IMR-90 (cell line): ENCODE measurements at regions not wholly inside any gene's neighbourhood (a gene's known extent, or its start where the extent isn't known, plus 50 kb on each side); places are given as distances from the start of the nearest gene placed in this dataset.

Source experiments
- ATAC-seq: fragments of 200-7000 bp; cut with Tn5 transposase; 2 replicates; pipeline ENCODE4 v1.9.1; 2020; ENCODE audit warnings: low read depth, mild to moderate bottlenecking, moderate library complexity
- BruUV-seq: library from RNA; stranded (reverse); fragments of 400-500 nt; replicated peaks from 2 replicates; lab custom pipeline; 2021; lab: Mats Ljungman, UMichigan
- CTCF ChIA-PET: fragments of 300-600 bp; formaldehyde crosslinking; extraction: SDS; loops from one replicate; lab custom pipeline; 2021; ENCODE audit warnings: antibody characterized with exemption; lab: Yijun Ruan, JAX
- POLR2A ChIA-PET: fragments of 300-600 bp; sonication (Branson Sonifier 250); formaldehyde crosslinking; loops from one replicate; lab custom pipeline; 2022; ENCODE audit warnings: antibody characterized with exemption; ENCODE audit not compliant: unreplicated experiment; lab: Charles Lee
- DNase-seq: peaks from one replicate; pipeline ENCODE4 v3.0.0; 2013
- H2AFZ ChIP-seq: replicated peaks from 2 replicates; pipeline ENCODE3; 2013; ENCODE audit warnings: low read length, mild to moderate bottlenecking; ENCODE audit not compliant: poor library complexity
- H2AK5ac ChIP-seq: 2 replicates; pipeline ENCODE4 v1.6.1; 2013; ENCODE audit warnings: low read depth, low read length, inconsistent platforms
- H2AK9ac ChIP-seq: replicated peaks from 2 replicates; pipeline ENCODE3; 2013; ENCODE audit warnings: mild to moderate bottlenecking, low read depth, low read length, moderate library complexity; ENCODE audit not compliant: poor library complexity
- H2BK120ac ChIP-seq: 2 replicates; pipeline ENCODE4 v1.6.1; 2013; ENCODE audit warnings: low read depth, low read length, inconsistent platforms
- H2BK15ac ChIP-seq: 3 replicates; pipeline ENCODE4 v1.6.1; 2013; ENCODE audit warnings: low read depth, low read length, inconsistent platforms
- H2BK20ac ChIP-seq: 2 replicates; pipeline ENCODE4 v1.6.1; 2013; ENCODE audit warnings: low read depth, mild to moderate bottlenecking, inconsistent platforms, low read length, moderate library complexity
- H2BK5ac ChIP-seq: 2 replicates; pipeline ENCODE4 v1.6.1; 2013; ENCODE audit warnings: mild to moderate bottlenecking, low read depth, low read length, inconsistent platforms; ENCODE audit not compliant: poor library complexity, severe bottlenecking
- H3K14ac ChIP-seq: replicated peaks from 2 replicates; pipeline ENCODE4 v1.6.1; 2013; ENCODE audit warnings: low read depth, low read length, inconsistent platforms
- H3K18ac ChIP-seq: 2 replicates; pipeline ENCODE4 v1.6.1; 2013; ENCODE audit warnings: low read depth, low read length, control low read depth
- H3K23ac ChIP-seq: 2 replicates; pipeline ENCODE4 v1.6.1; 2013; ENCODE audit warnings: low read depth, low read length, inconsistent platforms
- H3K27ac ChIP-seq: 2 replicates; pipeline ENCODE4 v1.5.1; 2013; ENCODE audit warnings: mild to moderate bottlenecking, control low read depth, low read length; ENCODE audit not compliant: insufficient read depth
- H3K27me3 ChIP-seq: 2 replicates; pipeline ENCODE4 v1.6.1; 2013; ENCODE audit warnings: low read length; ENCODE audit not compliant: control insufficient read depth, insufficient read depth
- H3K36me3 ChIP-seq: 2 replicates; pipeline ENCODE4 v1.6.1; 2013; ENCODE audit warnings: low read length, mixed read lengths; ENCODE audit not compliant: control insufficient read depth, insufficient read depth
- H3K4ac ChIP-seq: 2 replicates; pipeline ENCODE4 v1.6.1; 2013; ENCODE audit warnings: low read depth, low read length, inconsistent platforms
- H3K4me1 ChIP-seq: 2 replicates; pipeline ENCODE4 v1.6.1; 2013; ENCODE audit warnings: low read length, mixed read lengths; ENCODE audit not compliant: control insufficient read depth, insufficient read depth
- H3K4me2 ChIP-seq: 2 replicates; pipeline ENCODE4 v1.6.1; 2013; ENCODE audit warnings: low read depth, mild to moderate bottlenecking, control low read depth, low read length, moderate library complexity
- H3K4me3 ChIP-seq: 2 replicates; pipeline ENCODE4 v1.5.1; 2013; ENCODE audit warnings: low read depth, mild to moderate bottlenecking, control low read depth, low read length, moderate library complexity; ENCODE audit not compliant: insufficient read depth
- H3K56ac ChIP-seq: 2 replicates; pipeline ENCODE4 v1.6.1; 2013; ENCODE audit warnings: low read length, inconsistent platforms; ENCODE audit not compliant: insufficient read depth; ENCODE audit errors: extremely low read depth
- H3K79me1 ChIP-seq, 2 experiments: 2 replicates each; pipeline ENCODE4 v1.6.1; 2013; ENCODE audit warnings: low read length in 2 of 2, inconsistent platforms in 1 of 2, low read depth in 1 of 2
- H3K9ac ChIP-seq: 2 replicates; pipeline ENCODE4 v1.6.1; 2013; ENCODE audit warnings: low read depth, low read length, control low read depth
- H3K9me1 ChIP-seq: 2 replicates; pipeline ENCODE4 v1.6.1; 2013; ENCODE audit warnings: low read length, inconsistent platforms; ENCODE audit not compliant: insufficient read depth
- H3K9me3 ChIP-seq: 2 replicates; pipeline ENCODE4 v1.6.1; 2013; ENCODE audit warnings: low read length; ENCODE audit not compliant: control insufficient read depth, insufficient read depth
- H4K20me1 ChIP-seq: 2 replicates; pipeline ENCODE4 v1.6.1; 2013; ENCODE audit warnings: low read length, inconsistent platforms; ENCODE audit not compliant: insufficient read depth
- H4K5ac ChIP-seq: 2 replicates; pipeline ENCODE4 v1.6.1; 2013; ENCODE audit warnings: mild to moderate bottlenecking, low read depth, low read length, control low read depth
- H4K8ac ChIP-seq, 2 experiments: 2 replicates each; pipeline ENCODE4 v1.6.1; 2013; ENCODE audit warnings: low read depth in 2 of 2, low read length in 2 of 2, control low read depth in 1 of 2, inconsistent platforms in 1 of 2
- H4K91ac ChIP-seq: 2 replicates; pipeline ENCODE4 v1.6.1; 2013; ENCODE audit warnings: low read depth, low read length, inconsistent platforms; ENCODE audit not compliant: insufficient read depth
- CEBPB ChIP-seq: IDR thresholded peaks from 2 replicates; pipeline ENCODE4 v1.6.1; 2012; ENCODE audit warnings: low read depth, low read length, improper control_type of control experiment
- CHD1 ChIP-seq: IDR thresholded peaks from 2 replicates; pipeline ENCODE4 v1.6.1; 2012; ENCODE audit warnings: low read depth, low read length, improper control_type of control experiment
- MAFK ChIP-seq: IDR thresholded peaks from 2 replicates; pipeline ENCODE4 v1.6.1; 2012; ENCODE audit warnings: low read depth, low read length, improper control_type of control experiment
- MXI1 ChIP-seq: IDR thresholded peaks from 2 replicates; pipeline ENCODE4 v1.6.1; 2012; ENCODE audit warnings: low read depth, mild to moderate bottlenecking, low read length, moderate library complexity, borderline replicate concordance
- NFE2L2 ChIP-seq: fragments of 150-350 bp; IDR thresholded peaks from 2 replicates; pipeline ENCODE4 v1.6.1; 2016; ENCODE audit warnings: low read depth, mild to moderate bottlenecking, low read length
- POLR2A ChIP-seq: IDR thresholded peaks from 2 replicates; pipeline ENCODE4 v1.6.1; 2012; ENCODE audit warnings: mild to moderate bottlenecking, low read depth, low read length
- RAD21 ChIP-seq: IDR thresholded peaks from 2 replicates; pipeline ENCODE4 v1.6.1; 2012; ENCODE audit warnings: low read length, improper control_type of control experiment
- WGBS, 2 experiments: methylation state at CpG; one replicate each; pipeline versions ENCODE4 v1.1.5 to v1.1.7; 2013; ENCODE audit warnings: missing lambda C conversion rate in 2 of 2; ENCODE audit not compliant: insufficient read length in 1 of 2; ENCODE audit errors: extremely low coverage in 2 of 2; 5-methylcytosine and 5-hydroxymethylcytosine counted together
- dilution Hi-C: fragments of 300-500 bp; cut with HindIII; formaldehyde crosslinking; loops from one replicate; pipeline ENCODE4 v1.14.3; 2018; ENCODE audit warnings: low sequenced_read_pairs; ENCODE audit not compliant: unreplicated experiment
- in situ Hi-C: fragments of 300-500 bp; cut with MboI; formaldehyde crosslinking; loops from 3 replicates; pipeline ENCODE4 v1.14.3; 2019; ENCODE audit warnings: low sequenced_read_pairs, inconsistent platforms, mixed read lengths
- intact Hi-C: fragments of 100-400 bp; cut with micrococcal nuclease; formaldehyde crosslinking; loops from 2 replicates; pipeline ENCODE4 v1.10.0; 2022

DNA sequence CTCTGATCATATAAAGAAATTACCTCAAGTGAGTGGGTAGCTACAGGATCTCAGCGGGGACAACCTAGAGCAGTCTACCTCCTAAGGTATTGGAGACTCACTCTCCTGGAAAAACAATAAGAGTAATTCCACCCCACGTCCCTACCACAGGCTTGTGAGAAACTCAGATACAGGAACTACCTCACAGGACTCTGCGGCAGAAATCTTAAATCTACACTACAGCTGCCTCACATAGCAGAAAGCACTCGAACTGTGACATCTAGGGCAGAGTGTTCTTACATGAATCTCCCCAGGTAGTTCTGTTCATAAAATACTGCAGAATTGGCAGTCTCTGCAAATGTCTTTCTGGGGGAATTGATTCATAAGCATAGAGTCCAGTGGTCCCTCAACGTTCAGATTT lies 382.9 kb upstream of the IL12A start:
- H2BK120ac ChIP-seq = no peak overlapping the region
- in situ Hi-C loops (loop anchor here (10.0 kb wide), 1 partner anchor 399 kb away; no protein-coding TSS in a partner anchor), dilution Hi-C loops (no loop called here), intact Hi-C loops (no loop called here)
- no peak overlapping the region for H3K4me2 ChIP-seq
- ChIA-PET POLR2A (no interaction called here), CTCF (interaction anchor here (0.7 kb wide), 1 partner anchor 11 kb away, joined by 3 read pairs; no protein-coding TSS in a partner anchor)
- H3K27me3 ChIP-seq = no peaks in the 10 kb centered on the region
- H3K4ac ChIP-seq = no peak overlapping the region
- H2AK9ac ChIP-seq = no peak overlapping the region
- H4K91ac ChIP-seq = no peak overlapping the region
- DNase-seq (no peak), ATAC-seq (no peak)
- no peak for TF ChIP-seq CHD1
- TF ChIP-seq MAFK = no peak
- no peak for TF ChIP-seq RAD21
- no peak for TF ChIP-seq POLR2A
- no peak for TF ChIP-seq MXI1
- no peak for TF ChIP-seq NFE2L2
- no peak for TF ChIP-seq CEBPB
- no peaks in the 10 kb centered on the region for H4K20me1 ChIP-seq
- no peak overlapping the region for H3K27ac ChIP-seq
- no peak overlapping the region for H4K5ac ChIP-seq
- no peak overlapping the region for H2BK15ac ChIP-seq
- peaks cover 7% of the 10 kb centered on the region; the same call in 1 of the 2 replicates for H3K4me1 ChIP-seq
- no peak overlapping the region for H4K8ac ChIP-seq
- H2AK5ac ChIP-seq = no peak overlapping the region
- 60% methylated on average over 1 of the region's 5 CpGs; no CpG with 5 or more reads in 1 of the 2 experiments for WGBS, 2 experiments
- H3K79me1 ChIP-seq = no peaks in the 10 kb centered on the region
- no peak overlapping the region for H2AFZ ChIP-seq
- no peak overlapping the region for H2BK5ac ChIP-seq
- H3K9me3 ChIP-seq = peaks cover 11% of the 10 kb centered on the region
- no peak overlapping the region for H3K23ac ChIP-seq
- no peak overlapping the region for H3K56ac ChIP-seq
- no TSS peak for BruUV-seq
- no peak overlapping the region for H3K4me3 ChIP-seq
- H3K9me1 ChIP-seq = peaks cover 6% of the 10 kb centered on the region
- no peak overlapping the region for H3K14ac ChIP-seq
- H2BK20ac ChIP-seq = no peak overlapping the region
- no peaks in the 10 kb centered on the region for H3K36me3 ChIP-seq
- H3K18ac ChIP-seq = no peak overlapping the region
- H3K9ac ChIP-seq = no peak overlapping the region
